ENCODE measurements at regions not wholly inside any gene's neighbourhood (a gene's known extent, or its start where the extent isn't known, plus 50 kb on each side); places are given as distances from the start of the nearest gene placed in this dataset.

DNA sequence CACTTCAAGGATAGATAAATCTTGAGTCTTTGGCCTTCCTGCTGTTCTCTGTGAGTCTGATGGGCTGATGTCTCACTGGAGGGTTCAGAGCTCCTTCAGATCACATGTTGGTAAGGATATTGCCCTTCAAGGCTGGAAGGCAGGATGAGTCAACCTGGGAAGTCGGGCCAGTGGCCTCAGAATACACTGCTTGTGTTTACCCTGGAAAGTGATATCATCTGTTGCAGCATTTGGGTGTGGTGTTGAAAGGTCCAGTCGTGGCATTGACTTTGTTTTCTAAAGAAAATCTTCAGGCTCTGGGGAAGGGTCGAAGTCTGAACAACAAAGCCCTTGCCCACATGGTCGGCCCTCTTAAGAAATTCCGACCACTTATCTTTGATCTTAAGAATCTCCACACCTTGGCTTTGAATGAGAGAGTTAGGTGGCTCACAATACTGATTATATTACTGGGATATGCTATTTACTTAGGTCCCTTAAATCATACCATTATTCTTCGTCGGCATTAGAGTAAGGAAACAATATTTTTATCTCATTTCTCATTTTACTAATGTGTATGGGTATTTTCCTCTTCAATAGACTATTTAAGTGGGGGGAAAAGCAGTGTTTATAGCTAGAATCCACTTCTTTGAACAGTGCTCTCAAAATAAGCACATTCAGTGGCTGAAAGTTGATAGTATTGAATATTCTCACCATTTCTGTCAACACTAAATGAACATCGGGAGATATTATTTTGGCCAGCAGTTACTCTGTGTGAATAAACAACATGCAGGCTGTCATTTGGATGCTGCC, 303.9 kb upstream of the RASGRP1 start:
- Histone ChIP-seq H3K4me3 (ENCODE audit: low read depth, low read length) (no peak overlapping the region), H3K27me3 (ENCODE audit: control insufficient read depth, insufficient read depth, low read length) (no peaks in the 10 kb centered on the region), H3K36me3 (ENCODE audit: control insufficient read depth, insufficient read depth, low read length) (no peaks in the 10 kb centered on the region)
- peak; percentile 86 for DNase-seq (ENCODE audit: low read depth)
- TF ChIP-seq, protein P1, sequence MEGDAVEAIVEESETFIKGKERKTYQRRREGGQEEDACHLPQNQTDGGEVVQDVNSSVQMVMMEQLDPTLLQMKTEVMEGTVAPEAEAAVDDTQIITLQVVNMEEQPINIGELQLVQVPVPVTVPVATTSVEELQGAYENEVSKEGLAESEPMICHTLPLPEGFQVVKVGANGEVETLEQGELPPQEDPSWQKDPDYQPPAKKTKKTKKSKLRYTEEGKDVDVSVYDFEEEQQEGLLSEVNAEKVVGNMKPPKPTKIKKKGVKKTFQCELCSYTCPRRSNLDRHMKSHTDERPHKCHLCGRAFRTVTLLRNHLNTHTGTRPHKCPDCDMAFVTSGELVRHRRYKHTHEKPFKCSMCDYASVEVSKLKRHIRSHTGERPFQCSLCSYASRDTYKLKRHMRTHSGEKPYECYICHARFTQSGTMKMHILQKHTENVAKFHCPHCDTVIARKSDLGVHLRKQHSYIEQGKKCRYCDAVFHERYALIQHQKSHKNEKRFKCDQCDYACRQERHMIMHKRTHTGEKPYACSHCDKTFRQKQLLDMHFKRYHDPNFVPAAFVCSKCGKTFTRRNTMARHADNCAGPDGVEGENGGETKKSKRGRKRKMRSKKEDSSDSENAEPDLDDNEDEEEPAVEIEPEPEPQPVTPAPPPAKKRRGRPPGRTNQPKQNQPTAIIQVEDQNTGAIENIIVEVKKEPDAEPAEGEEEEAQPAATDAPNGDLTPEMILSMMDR (IDR thresholded peaks at IDR 0.05; ENCODE audit: insufficient read depth, low read length, poor library complexity, severe bottlenecking) = no peak

DNA sequence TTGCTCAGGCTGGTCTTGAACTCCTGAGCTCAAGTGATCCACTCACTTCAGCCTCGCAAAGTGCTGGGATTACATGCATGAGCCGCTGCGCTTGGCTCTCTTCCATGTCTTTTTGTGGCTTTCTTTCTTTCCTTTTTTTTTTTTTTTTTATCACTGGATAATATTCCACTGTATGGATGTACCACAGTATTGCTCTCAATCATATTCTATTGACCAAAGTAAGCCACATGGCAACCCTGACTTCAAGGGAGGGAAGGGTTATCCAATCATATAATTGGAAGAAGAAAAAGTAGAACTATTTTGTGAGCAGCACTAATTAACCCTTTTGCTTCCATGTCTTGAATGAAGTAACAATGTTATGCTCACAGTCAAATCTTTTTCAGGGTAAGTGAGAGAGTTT, 307.0 kb upstream of the RASGRP1 start:
- TF ChIP-seq, protein P1 (IDR thresholded peaks at IDR 0.05; ENCODE audit: insufficient read depth, low read length, poor library complexity, severe bottlenecking) = no peak
- H3K27me3 ChIP-seq (ENCODE audit: control insufficient read depth, insufficient read depth, low read length) = no peaks in the 10 kb centered on the region
- no peak for DNase-seq (ENCODE audit: low read depth)
- H3K4me3 ChIP-seq (ENCODE audit: low read depth, low read length) = no peak overlapping the region
- no peaks in the 10 kb centered on the region for H3K36me3 ChIP-seq (ENCODE audit: control insufficient read depth, insufficient read depth, low read length)

DNA sequence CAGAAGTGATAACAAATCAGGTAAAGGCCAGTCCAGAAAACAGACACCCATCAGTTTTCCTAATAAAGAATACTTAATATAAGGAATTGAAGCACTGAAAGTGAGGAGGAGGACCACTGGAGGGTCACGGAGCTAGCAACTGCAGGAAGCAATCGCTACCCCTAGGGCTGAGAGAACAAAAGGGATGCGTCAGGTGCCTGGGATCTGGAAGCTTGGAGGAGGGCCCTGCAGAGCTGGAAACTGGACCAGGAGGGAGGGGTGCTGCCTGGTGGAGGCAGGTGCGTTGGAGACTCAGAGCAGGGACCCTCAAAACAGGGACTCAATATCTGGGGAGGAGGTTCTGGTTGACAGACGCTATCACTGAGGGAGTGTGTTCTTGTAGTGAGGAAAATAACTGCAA, 308.1 kb upstream of the RASGRP1 start:
- no peaks in the 10 kb centered on the region for H3K27me3 ChIP-seq (ENCODE audit: control insufficient read depth, insufficient read depth, low read length)
- H3K4me3 ChIP-seq (ENCODE audit: low read depth, low read length) = no peak overlapping the region
- H3K36me3 ChIP-seq (ENCODE audit: control insufficient read depth, insufficient read depth, low read length) = no peaks in the 10 kb centered on the region
- TF ChIP-seq, protein P1 (IDR thresholded peaks at IDR 0.05; ENCODE audit: insufficient read depth, low read length, poor library complexity, severe bottlenecking) = no peak
- DNase-seq (ENCODE audit: low read depth) = no peak

DNA sequence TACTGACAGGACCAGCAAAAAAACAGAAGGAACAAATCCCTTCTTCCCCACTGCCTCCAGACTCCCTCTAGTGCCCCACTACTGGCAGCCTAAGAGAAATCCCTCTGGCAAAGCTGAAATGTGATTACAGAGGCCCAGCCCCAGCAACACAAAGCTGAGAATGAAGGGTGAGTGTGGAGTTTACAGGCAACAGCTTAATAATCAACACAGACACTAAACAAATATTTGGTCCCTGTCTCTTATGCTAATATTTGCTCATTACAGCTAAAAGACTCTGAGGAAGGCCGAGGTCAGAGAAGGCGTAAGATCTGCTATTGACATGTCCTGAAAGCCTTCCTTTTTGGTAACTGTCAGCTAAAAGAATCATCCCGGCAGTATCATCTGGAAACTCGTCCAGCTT, 308.5 kb upstream of the RASGRP1 start:
- H3K27me3 ChIP-seq (ENCODE audit: control insufficient read depth, insufficient read depth, low read length) = no peaks in the 10 kb centered on the region
- TF ChIP-seq, protein P1 (IDR thresholded peaks at IDR 0.05; ENCODE audit: insufficient read depth, low read length, poor library complexity, severe bottlenecking) = no peak
- DNase-seq (ENCODE audit: low read depth) = no peak

DNA sequence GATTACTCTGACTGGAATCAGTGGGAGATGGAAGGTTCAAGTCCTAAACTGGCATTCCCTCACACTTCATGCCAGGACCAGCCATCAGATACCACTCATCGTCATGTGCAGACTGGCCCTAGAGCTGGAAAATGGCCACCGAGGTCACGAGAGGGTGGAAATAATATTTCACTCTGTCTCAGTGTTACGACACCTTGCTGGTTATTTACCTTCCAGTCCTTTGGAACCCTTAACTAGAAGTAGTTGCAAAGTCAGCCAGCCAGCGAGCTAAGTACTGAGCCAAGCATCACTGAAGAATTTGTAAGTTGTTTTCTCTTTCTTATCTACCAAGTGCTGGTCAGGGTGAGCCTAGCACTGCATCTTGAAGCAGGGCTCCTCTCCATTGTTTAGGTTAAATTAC, 309.9 kb upstream of the RASGRP1 start:
- Histone ChIP-seq H3K4me3 (ENCODE audit: low read depth, low read length) (no peak overlapping the region), H3K36me3 (ENCODE audit: control insufficient read depth, insufficient read depth, low read length) (no peaks in the 10 kb centered on the region), H3K27me3 (ENCODE audit: control insufficient read depth, insufficient read depth, low read length) (no peaks in the 10 kb centered on the region)
- TF ChIP-seq, protein P1 (IDR thresholded peaks at IDR 0.05; ENCODE audit: insufficient read depth, low read length, poor library complexity, severe bottlenecking) = no peak
- no peak for DNase-seq (ENCODE audit: low read depth)

More for the DNA sequence above, 308.5 kb upstream of the RASGRP1 start:
- Histone ChIP-seq H3K36me3 (ENCODE audit: control insufficient read depth, insufficient read depth, low read length) (no peaks in the 10 kb centered on the region), H3K4me3 (ENCODE audit: low read depth, low read length) (no peak overlapping the region)

DNA sequence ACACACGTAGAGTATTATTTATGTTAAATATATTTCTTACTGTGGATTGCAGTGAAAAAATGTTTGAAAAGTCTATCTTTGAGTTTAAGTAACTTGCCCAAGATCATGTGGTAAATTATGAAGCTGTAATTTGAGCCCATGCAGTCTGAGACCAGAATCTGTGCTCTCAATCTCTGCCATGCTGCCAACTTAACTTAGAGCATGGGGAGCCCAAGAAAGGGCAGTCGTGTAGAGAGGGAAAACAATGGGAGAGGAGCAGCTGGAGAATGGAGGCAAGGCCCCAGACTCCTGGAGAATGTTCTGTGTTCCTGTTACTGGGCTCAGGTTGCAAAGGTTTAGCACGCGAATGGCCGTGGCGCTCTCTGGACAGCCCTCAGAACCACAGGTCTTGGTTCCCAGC, 311.6 kb upstream of the RASGRP1 start:
- Histone ChIP-seq H3K4me3 (ENCODE audit: low read depth, low read length) (no peak overlapping the region), H3K36me3 (ENCODE audit: control insufficient read depth, insufficient read depth, low read length) (no peaks in the 10 kb centered on the region), H3K27me3 (ENCODE audit: control insufficient read depth, insufficient read depth, low read length) (no peaks in the 10 kb centered on the region)
- DNase-seq (ENCODE audit: low read depth) = no peak
- TF ChIP-seq, protein P1 (IDR thresholded peaks at IDR 0.05; ENCODE audit: insufficient read depth, low read length, poor library complexity, severe bottlenecking) = no peak

Data from kidney epithelial cell (primary cell).